ENCODE measurements at regions not wholly inside any gene's neighbourhood (a gene's known extent, or its start where the extent isn't known, plus 50 kb on each side); places are given as distances from the start of the nearest gene placed in this dataset.
"Not testable (repeated sequence)": the region's sequence is repeated elsewhere in the genome, so short reads cannot be mapped to it uniquely, and the experiment has no call there.

DNA sequence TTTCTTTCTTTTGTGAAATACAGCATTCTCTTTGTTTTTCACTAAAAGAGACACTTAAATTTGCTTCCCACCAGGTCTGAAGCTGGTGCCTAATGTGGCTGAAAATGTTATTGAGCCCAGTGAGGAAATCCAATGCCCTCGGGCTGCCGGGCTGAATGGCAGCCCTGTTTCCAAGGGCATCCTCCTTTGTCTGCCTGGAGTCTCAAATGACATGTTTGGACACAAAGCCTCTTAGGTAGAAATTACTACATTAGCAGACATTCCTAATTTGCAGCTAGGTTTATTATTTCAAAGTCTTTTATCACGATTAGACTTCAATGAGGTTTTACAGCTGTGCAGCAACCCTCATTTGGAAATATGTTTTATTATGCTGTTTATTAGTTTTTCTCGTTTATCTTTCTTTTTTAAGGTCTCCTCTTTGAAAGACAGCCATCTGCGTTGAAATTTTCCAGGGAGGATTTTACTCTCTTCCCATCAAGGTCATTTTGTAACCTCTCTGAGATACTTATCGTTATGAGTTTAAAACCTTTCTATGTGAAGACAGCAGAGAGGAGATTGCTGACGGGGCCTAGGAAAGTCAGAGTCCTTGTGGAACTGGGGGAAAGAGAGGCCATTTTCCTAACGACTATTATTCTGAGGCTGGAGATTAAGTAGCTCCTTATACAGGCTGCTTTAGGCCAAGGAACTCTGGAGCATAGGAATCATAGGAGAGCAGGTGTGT, 59.0 kb upstream of the ZNF532 start:
- no peaks in the 10 kb centered on the region for H3K9me3 ChIP-seq

GRCh38 chr18:58806826-58807714, 57.6 kb upstream of the ZNF532 start:
- no peak for ATAC-seq
- DNase-seq = no peak
- Histone ChIP-seq H3K27me3 (ENCODE audit: low read depth) (no peaks in the 10 kb centered on the region), H3K9me3 (no peaks in the 10 kb centered on the region), H3K4me1 (no peaks in the 10 kb centered on the region), H3K4me3 (no peak overlapping the region), H3K36me3 (no peaks in the 10 kb centered on the region), H3K27ac (no peak overlapping the region)
- TF ChIP-seq, protein P1, sequence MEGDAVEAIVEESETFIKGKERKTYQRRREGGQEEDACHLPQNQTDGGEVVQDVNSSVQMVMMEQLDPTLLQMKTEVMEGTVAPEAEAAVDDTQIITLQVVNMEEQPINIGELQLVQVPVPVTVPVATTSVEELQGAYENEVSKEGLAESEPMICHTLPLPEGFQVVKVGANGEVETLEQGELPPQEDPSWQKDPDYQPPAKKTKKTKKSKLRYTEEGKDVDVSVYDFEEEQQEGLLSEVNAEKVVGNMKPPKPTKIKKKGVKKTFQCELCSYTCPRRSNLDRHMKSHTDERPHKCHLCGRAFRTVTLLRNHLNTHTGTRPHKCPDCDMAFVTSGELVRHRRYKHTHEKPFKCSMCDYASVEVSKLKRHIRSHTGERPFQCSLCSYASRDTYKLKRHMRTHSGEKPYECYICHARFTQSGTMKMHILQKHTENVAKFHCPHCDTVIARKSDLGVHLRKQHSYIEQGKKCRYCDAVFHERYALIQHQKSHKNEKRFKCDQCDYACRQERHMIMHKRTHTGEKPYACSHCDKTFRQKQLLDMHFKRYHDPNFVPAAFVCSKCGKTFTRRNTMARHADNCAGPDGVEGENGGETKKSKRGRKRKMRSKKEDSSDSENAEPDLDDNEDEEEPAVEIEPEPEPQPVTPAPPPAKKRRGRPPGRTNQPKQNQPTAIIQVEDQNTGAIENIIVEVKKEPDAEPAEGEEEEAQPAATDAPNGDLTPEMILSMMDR (IDR thresholded peaks at IDR 0.05) = no peak
- intact Hi-C loops (cut with DNase I) = no loop called here

More for the DNA sequence above, 59.0 kb upstream of the ZNF532 start:
- Histone ChIP-seq H3K4me1 (no peaks in the 10 kb centered on the region), H3K36me3 (no peaks in the 10 kb centered on the region), H3K4me3 (no peak overlapping the region), H3K27me3 (ENCODE audit: low read depth) (no peaks in the 10 kb centered on the region), H3K27ac (no peak overlapping the region)
- TF ChIP-seq, protein P1 (IDR thresholded peaks at IDR 0.05) = no peak
- ATAC-seq = no peak
- intact Hi-C loops (cut with DNase I) = no loop called here
- DNase-seq = no peak

- no peak for DNase-seq
- no peak for ATAC-seq
- intact Hi-C loops (cut with DNase I) = no loop called here
- H3K9me3 ChIP-seq = no peaks in the 10 kb centered on the region
- no peaks in the 10 kb centered on the region for H3K36me3 ChIP-seq
- H3K27ac ChIP-seq = no peak overlapping the region
- H3K4me3 ChIP-seq = no peak overlapping the region
- no peaks in the 10 kb centered on the region for H3K27me3 ChIP-seq (ENCODE audit: low read depth)
- TF ChIP-seq, protein P1 (IDR thresholded peaks at IDR 0.05) = no peak
- H3K4me1 ChIP-seq = no peaks in the 10 kb centered on the region
Measured at GRCh38 chr18:58807766-58808165, 56.9 kb upstream of the ZNF532 start.

- H3K27me3 ChIP-seq (ENCODE audit: low read depth) = no peaks in the 10 kb centered on the region
Measured at GRCh38 chr18:58808349-58808748, 56.3 kb upstream of the ZNF532 start.

DNA sequence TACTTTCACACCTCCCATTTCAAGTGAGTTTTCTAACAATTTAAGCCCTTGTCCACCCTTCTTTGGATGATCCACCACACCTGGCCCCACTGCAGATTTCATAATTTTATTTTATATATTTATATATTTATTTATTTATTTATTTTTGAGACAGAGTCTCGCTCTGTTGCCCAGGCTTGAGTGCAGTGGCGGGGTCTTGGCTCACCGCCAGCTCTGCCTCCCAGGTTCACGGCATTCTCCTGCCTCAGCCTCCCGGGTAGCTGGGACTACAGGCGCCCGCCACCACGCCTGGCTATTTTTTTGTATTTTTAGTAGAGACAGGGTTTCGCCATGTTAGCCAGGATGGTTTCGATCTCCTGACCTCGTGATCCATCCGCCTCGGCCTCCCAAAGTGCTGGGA, 52.8 kb upstream of the ZNF532 start:
- intact Hi-C loops (cut with DNase I); ATAC-seq; H3K27ac ChIP-seq; H3K27me3 ChIP-seq (ENCODE audit: low read depth); H3K9me3 ChIP-seq; H3K36me3 ChIP-seq; H3K4me3 ChIP-seq; H3K4me1 ChIP-seq; DNase-seq: not testable (repeated sequence)

More at GRCh38 chr18:58808349-58808748, 56.3 kb upstream of the ZNF532 start:
- DNase-seq (no peak), ATAC-seq (no peak)
- H3K4me3 ChIP-seq = no peak overlapping the region
- H3K9me3 ChIP-seq = no peaks in the 10 kb centered on the region
- intact Hi-C loops (cut with DNase I) = no loop called here
- no peaks in the 10 kb centered on the region for H3K4me1 ChIP-seq
- TF ChIP-seq, protein P1 (IDR thresholded peaks at IDR 0.05) = no peak
- H3K36me3 ChIP-seq = no peaks in the 10 kb centered on the region
- no peak overlapping the region for H3K27ac ChIP-seq

DNA sequence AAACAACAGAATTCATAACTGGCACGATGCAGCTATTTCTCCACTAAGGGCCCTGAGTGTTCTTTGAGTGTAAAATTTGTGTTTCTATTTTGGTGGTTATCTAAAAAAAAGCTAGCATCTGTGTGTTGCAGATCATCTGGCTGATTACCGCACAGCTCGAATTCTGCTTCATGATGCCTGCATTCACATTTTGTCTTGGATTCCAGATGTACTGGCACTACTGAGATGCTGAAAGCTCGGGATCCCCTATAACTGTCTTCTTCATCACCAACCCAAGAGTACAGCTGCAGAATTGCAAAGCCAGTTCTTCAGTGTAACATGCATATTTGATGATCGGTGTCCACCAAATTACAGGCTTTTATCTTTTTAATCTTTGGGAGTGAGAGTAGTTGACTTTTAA, 51.6 kb upstream of the ZNF532 start:
- DNase-seq (no peak), ATAC-seq (no peak)
- H3K4me3 ChIP-seq = no peak overlapping the region
- intact Hi-C loops (cut with DNase I) = no loop called here
- no peak overlapping the region for H3K27ac ChIP-seq
- H3K9me3 ChIP-seq = no peaks in the 10 kb centered on the region
- no peaks in the 10 kb centered on the region for H3K27me3 ChIP-seq (ENCODE audit: low read depth)
- H3K36me3 ChIP-seq = no peaks in the 10 kb centered on the region
- TF ChIP-seq, protein P1 (IDR thresholded peaks at IDR 0.05) = no peak
- H3K4me1 ChIP-seq = no peaks in the 10 kb centered on the region
